ENCODE measurements at regions not wholly inside any gene's neighbourhood (a gene's known extent, or its start where the extent isn't known, plus 50 kb on each side); places are given as distances from the start of the nearest gene placed in this dataset.
A peak's percentile ranks its signal among the peaks of the same experiment; 100 is the strongest.

GRCh38 chr16:35552763-35553162, 2093.4 kb downstream of the TP53TG3F start:
- Histone ChIP-seq H3K4me3 (no peak overlapping the region), H3K36me3 (no peaks in the 10 kb centered on the region), H3K9me3 (no peaks in the 10 kb centered on the region), H3K27ac (no peak overlapping the region), H3K4me1 (no peaks in the 10 kb centered on the region), H3K27me3 (no peaks in the 10 kb centered on the region)
- intact Hi-C loops (cut with DNase I) = no loop called here
- ATAC-seq = no peak
- no peak for TF ChIP-seq POLR2A (IDR thresholded peaks at IDR 0.05)
- no peak for TF ChIP-seq CTCF (IDR thresholded peaks at IDR 0.05)
- 57% methylated on average over 20 of the region's 31 CpGs for WGBS (ENCODE audit: insufficient coverage, low coverage, low lambda C conversion rate, missing lambda C conversion rate)
- DNase-seq = no peak

- Histone ChIP-seq H3K9me3 (no peaks in the 10 kb centered on the region), H3K4me3 (no peak overlapping the region), H3K27me3 (no peaks in the 10 kb centered on the region), H3K27ac (no peak overlapping the region), H3K36me3 (no peaks in the 10 kb centered on the region), H3K4me1 (no peaks in the 10 kb centered on the region)
- no peak for DNase-seq
- TF ChIP-seq CTCF (IDR thresholded peaks at IDR 0.05) = no peak
- no peak for TF ChIP-seq POLR2A (IDR thresholded peaks at IDR 0.05)
- intact Hi-C loops (cut with DNase I) = no loop called here
- 50% methylated on average over 1 of the region's 2 CpGs for WGBS (ENCODE audit: insufficient coverage, low coverage, low lambda C conversion rate, missing lambda C conversion rate)
- no peak for ATAC-seq
Observed at GRCh38 chr16:35557731-35558130, 2098.3 kb downstream of the TP53TG3F start.

GRCh38 chr16:35559911-35560636, 2100.7 kb downstream of the TP53TG3F start:
- H3K4me1 ChIP-seq = no peaks in the 10 kb centered on the region
- H3K36me3 ChIP-seq = no peaks in the 10 kb centered on the region
- no peak overlapping the region for H3K27ac ChIP-seq
- no peaks in the 10 kb centered on the region for H3K27me3 ChIP-seq
- peak; percentile 37 to 63 (median 50) for ATAC-seq
- TF ChIP-seq POLR2A (IDR thresholded peaks at IDR 0.05) (no peak), CTCF (IDR thresholded peaks at IDR 0.05) (no peak)
- H3K9me3 ChIP-seq = no peaks in the 10 kb centered on the region
- no peak for DNase-seq
- H3K4me3 ChIP-seq = no peak overlapping the region
- 20% methylated on average over 2 of the region's 2 CpGs for WGBS (ENCODE audit: insufficient coverage, low coverage, low lambda C conversion rate, missing lambda C conversion rate)
- intact Hi-C loops (cut with DNase I) = no loop called here

GRCh38 chr16:35560637-35560984, 2101.2 kb downstream of the TP53TG3F start:
- TF ChIP-seq POLR2A (IDR thresholded peaks at IDR 0.05) (no peak), CTCF (IDR thresholded peaks at IDR 0.05) (no peak)

GRCh38 chr16:35561346-35561745, 2101.9 kb downstream of the TP53TG3F start:
- intact Hi-C loops (cut with DNase I) = no loop called here

More at GRCh38 chr16:35560637-35560984, 2101.2 kb downstream of the TP53TG3F start:
- no peak for ATAC-seq
- no peak for DNase-seq
- Histone ChIP-seq H3K4me1 (no peaks in the 10 kb centered on the region), H3K36me3 (no peaks in the 10 kb centered on the region), H3K27me3 (no peaks in the 10 kb centered on the region), H3K9me3 (no peaks in the 10 kb centered on the region), H3K27ac (no peak overlapping the region), H3K4me3 (no peak overlapping the region)
- intact Hi-C loops (cut with DNase I) = no loop called here
- 17% methylated on average over 1 of the region's 6 CpGs for WGBS (ENCODE audit: insufficient coverage, low coverage, low lambda C conversion rate, missing lambda C conversion rate)

More at GRCh38 chr16:35561346-35561745, 2101.9 kb downstream of the TP53TG3F start:
- Histone ChIP-seq H3K27me3 (no peaks in the 10 kb centered on the region), H3K36me3 (no peaks in the 10 kb centered on the region), H3K27ac (no peak overlapping the region), H3K4me1 (no peaks in the 10 kb centered on the region), H3K9me3 (no peaks in the 10 kb centered on the region), H3K4me3 (no peak overlapping the region)
- ATAC-seq (peak in 3 of 4 donors; percentile 45 to 74 (median 58)), DNase-seq (peak in 1 of 3 donors; percentile 71)
- TF ChIP-seq POLR2A (IDR thresholded peaks at IDR 0.05) (no peak), CTCF (IDR thresholded peaks at IDR 0.05) (peak in 1 of 4 donors; percentile 33)

All from right lobe of liver (tissue), 6 donors.